Hematopoietic multipotent progenitor cell (in vitro differentiated cells): ENCODE measurements at regions not wholly inside any gene's neighbourhood (a gene's known extent, or its start where the extent isn't known, plus 50 kb on each side); places are given as distances from the start of the nearest gene placed in this dataset.
"Not testable (repeated sequence)": the region's sequence is repeated elsewhere in the genome, so short reads cannot be mapped to it uniquely, and the experiment has no call there.

Experiments
- DNase-seq, 3 donors: peaks; one replicate each; pipeline ENCODE4 v3.0.0-alpha.2; 2011 to 2015; ENCODE audit warnings: low read depth in 2 of 3, low spot score in 2 of 3

GRCh38 chr4:103318327-103318726, 120.2 kb upstream of the CENPE start:
- no peak for DNase-seq

DNA sequence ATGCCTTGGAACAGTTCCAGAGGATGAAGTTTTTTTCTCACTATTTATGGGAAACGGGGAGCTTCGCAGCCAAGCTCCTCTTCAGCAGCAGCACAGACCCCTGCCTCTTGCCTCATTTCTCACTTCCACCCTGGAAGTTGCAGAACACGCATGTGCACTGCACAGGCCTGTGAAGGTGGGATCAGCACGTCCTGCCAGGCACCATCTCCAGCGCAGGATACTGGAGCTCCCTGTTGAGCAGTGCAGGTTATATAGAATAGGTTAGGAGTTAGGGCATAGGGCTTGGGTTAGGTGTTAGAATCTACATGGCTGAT, 110.1 kb upstream of the CENPE start:
- no peak for DNase-seq

DNA sequence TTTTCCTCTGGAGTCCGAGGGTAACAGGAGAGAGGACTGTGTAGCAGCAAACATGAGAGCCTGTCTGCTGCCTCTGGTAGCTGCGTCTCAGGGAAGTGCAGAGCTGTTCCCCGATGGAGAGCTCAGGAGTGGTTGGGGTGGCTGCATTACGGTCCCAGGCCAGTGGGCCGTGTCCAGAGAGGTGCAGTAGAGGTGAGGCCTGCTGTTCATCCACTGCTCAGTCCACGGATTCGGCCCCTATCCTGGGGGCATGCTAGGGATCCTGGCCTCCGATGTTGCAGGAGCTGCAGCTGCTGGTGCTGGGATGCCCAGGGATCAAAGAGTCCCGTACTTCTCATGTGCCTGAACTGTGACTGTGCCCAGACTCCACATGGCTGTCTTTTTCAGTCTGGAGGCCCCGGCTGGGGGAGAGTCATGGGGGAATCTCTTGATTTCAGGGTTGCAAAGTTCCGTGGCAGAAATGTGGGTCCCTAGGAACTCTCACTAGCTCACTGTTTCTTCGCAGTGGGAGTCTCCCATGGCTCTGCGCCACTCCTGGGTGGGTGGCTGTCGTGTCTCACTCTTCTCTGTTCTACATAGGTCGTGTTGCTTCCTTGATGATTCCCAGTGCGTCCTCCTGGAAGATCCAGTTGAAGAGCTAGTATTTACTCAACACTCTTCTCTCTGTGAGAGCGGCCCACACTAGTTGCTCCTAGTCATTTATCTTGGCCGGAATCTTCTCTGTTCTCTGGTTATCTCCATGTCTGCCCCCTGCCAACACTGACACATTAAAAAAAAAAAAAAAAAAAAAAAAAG, 109.5 kb upstream of the CENPE start:
- DNase-seq: no peak

- no peak for DNase-seq
Measured at GRCh38 chr4:103306870-103307375, 108.8 kb upstream of the CENPE start.

GRCh38 chr4:103305355-103305754, 107.2 kb upstream of the CENPE start:
- DNase-seq: no peak

- no peak for DNase-seq
Measured at GRCh38 chr4:103303011-103303410, 104.9 kb upstream of the CENPE start.

GRCh38 chr4:103292959-103293358, 94.8 kb upstream of the CENPE start:
- no peak for DNase-seq

GRCh38 chr4:103292373-103292772, 94.2 kb upstream of the CENPE start:
- DNase-seq: no peak

- DNase-seq: no peak
Measured at GRCh38 chr4:103289186-103289585, 91.0 kb upstream of the CENPE start.

- no peak for DNase-seq
Measured at GRCh38 chr4:103272174-103272573, 74.0 kb upstream of the CENPE start.

DNA sequence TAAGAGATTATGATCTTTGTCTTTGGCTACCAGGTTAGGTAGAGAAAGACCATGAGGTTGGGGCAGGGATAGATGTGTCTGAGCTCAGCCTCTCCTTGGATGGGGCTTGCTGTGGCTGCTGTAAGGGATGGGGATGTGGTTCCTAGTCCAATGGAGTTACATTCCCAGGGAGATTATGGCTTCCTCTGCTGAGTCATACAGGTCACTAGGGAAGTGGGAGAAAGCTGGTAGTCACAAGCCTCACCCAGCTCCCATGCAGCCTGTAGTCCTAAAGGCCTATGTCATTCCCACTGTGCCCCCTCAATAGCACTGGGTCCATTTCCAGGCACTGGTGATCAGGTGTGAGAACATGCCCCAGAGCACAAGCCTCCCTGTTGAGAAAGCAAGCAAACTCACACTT, 70.6 kb upstream of the CENPE start:
- DNase-seq: no peak

GRCh38 chr4:103264905-103265304, 66.8 kb upstream of the CENPE start:
- DNase-seq: no peak

DNA sequence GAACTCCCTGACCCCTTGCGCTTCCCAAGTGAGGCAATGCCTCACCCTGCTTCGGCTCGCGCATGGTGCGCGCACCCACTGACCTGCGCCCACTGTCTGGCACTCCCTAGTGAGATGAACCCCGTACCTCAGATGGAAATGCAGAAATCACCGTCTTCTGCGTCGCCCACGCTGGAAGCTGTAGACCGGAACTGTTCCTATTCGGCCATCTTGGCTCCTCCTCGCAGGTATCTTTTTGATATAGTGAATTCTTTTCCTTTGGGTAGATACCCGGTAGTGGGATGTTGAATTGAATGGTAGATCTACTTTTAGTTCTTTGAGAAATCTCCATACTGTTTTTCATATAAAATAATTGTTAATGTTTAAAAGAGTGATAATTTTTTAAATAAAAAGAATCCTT, 57.9 kb upstream of the CENPE start:
- not testable (repeated sequence) for DNase-seq
